ENCODE measurements at regions not wholly inside any gene's neighbourhood (a gene's known extent, or its start where the extent isn't known, plus 50 kb on each side); places are given as distances from the start of the nearest gene placed in this dataset.

DNA sequence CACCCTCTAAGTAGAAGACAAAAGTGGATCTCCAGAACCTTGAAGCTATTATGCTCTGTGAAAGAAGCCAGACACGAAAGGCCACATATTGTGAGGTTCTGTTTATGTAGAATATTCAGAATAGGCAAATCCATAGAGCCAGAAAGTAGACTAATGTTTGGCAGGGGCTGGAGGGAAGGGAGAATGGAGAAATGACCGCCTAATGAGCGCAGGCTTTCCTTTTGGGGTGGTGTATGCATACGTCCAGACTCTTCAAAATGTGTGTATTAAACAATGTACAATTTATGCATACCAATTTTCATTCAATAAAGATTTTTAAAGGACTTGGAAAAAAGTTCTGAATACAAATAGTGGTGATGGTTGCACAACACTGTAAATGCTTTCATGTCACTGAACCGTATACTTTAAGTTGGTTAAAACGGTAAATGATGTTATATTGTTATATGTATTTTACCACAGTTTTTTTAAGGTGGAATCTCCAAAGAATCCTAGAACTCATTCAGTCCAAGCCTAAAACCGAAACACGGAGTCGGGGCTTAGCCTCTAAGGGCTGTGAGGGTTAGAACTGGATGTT lies 397.4 kb downstream of the SOX9 start:
- Histone ChIP-seq H3K9me3 (ENCODE audit: control insufficient read depth in 2 of 2, low read length in 2 of 2) (no peaks in the 10 kb centered on the region), H3K27me3 (ENCODE audit: control insufficient read depth in 2 of 2, insufficient read depth in 2 of 2, low read length in 2 of 2) (no peaks in the 10 kb centered on the region), H3K36me3 (ENCODE audit: control insufficient read depth in 2 of 2, insufficient read depth in 2 of 2, low read length in 2 of 2) (no peaks in the 10 kb centered on the region), H3K27ac (ENCODE audit: low read depth in 2 of 2, low read length in 2 of 2) (peak overlapping the region; percentile 87 to 89), H3K9ac (ENCODE audit: low read depth in 1 of 2, low read length in 2 of 2) (peak overlapping the region; percentile 41 to 61), H3K4me1 (ENCODE audit: control insufficient read depth in 2 of 2, insufficient read depth in 2 of 2, low read length in 2 of 2) (peaks cover 24 to 37% of the 10 kb centered on the region in 2 donors), H3K4me3 (ENCODE audit: low read length in 2 of 2) (peak overlapping the region; percentile 44 to 55)

DNA sequence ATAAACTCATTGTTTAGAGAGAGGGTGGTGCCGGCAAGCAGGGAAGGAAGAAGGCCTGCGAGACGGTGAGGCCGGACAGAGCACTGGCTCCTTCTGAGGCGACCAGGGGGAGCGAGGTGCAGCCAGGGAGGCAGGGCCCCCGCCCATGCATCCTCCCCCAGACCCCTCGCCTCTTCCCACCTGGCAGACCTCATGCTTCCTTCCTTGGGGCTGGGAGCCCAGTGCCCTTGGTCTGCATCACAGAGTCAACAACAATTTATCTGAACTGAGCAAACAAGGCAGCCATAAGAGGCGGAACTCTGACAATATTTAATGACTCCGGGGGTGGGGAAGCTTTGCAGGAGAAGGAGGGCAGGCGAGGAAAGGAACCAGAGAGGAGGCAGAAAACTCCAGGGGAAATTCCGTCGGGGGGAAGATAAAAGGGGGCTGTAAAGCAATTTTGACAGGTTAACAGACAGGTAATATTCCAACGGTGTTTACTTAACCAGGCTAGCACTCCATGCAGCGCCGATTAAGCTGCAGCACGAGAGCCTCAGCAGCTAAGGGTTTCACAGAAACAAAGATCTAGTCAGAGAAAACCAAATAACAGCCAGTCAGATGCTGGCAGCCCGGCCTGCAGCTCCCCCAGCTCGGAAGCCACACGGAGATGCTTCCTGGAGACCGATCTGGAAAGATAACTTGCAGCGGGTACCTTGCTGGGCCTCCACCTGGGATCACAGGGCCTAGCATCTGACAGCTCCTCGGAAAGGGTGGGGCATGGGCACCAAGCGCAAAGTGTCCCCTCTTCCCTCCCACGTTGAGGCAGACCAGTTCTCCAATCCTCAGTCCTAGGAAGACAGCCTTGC lies 398.2 kb downstream of the SOX9 start:
- Histone ChIP-seq H3K9me3 (ENCODE audit: control insufficient read depth in 2 of 2, low read length in 2 of 2) (no peaks in the 10 kb centered on the region), H3K36me3 (ENCODE audit: control insufficient read depth in 2 of 2, insufficient read depth in 2 of 2, low read length in 2 of 2) (no peaks in the 10 kb centered on the region), H3K9ac (ENCODE audit: low read depth in 1 of 2, low read length in 2 of 2) (peak overlapping the region; percentile 41 to 61), H3K27me3 (ENCODE audit: control insufficient read depth in 2 of 2, insufficient read depth in 2 of 2, low read length in 2 of 2) (no peaks in the 10 kb centered on the region), H3K27ac (ENCODE audit: low read depth in 2 of 2, low read length in 2 of 2) (peak overlapping the region; percentile 87 to 89), H3K4me1 (ENCODE audit: control insufficient read depth in 2 of 2, insufficient read depth in 2 of 2, low read length in 2 of 2) (peaks cover 27 to 44% of the 10 kb centered on the region in 2 donors), H3K4me3 (ENCODE audit: low read length in 2 of 2) (peak overlapping the region; percentile 50 to 58)

DNA sequence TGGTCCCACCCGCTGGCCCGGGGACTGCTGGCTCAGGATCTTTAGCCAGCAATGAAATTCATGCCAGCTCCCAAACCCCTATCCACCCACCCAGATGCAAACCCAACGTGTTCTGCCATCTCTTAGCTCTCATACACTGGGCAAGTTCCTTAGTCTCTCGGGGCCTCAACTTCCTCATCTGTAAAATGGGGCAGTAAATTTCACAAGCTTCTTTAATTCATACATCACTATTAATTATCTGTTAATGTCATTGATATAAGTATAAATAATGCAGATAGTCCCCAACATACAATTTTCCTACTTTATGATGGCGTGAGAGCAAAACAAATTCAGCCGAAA lies 398.7 kb downstream of the SOX9 start:
- peaks cover 27 to 47% of the 10 kb centered on the region in 2 donors for H3K4me1 ChIP-seq (ENCODE audit: control insufficient read depth in 2 of 2, insufficient read depth in 2 of 2, low read length in 2 of 2)
- peak overlapping the region; percentile 50 to 58 for H3K4me3 ChIP-seq (ENCODE audit: low read length in 2 of 2)
- no peaks in the 10 kb centered on the region for H3K9me3 ChIP-seq (ENCODE audit: control insufficient read depth in 2 of 2, low read length in 2 of 2)
- no peaks in the 10 kb centered on the region for H3K27me3 ChIP-seq (ENCODE audit: control insufficient read depth in 2 of 2, insufficient read depth in 2 of 2, low read length in 2 of 2)
- H3K27ac ChIP-seq (ENCODE audit: low read depth in 2 of 2, low read length in 2 of 2): peak overlapping the region; percentile 87 to 89
- no peaks in the 10 kb centered on the region for H3K36me3 ChIP-seq (ENCODE audit: control insufficient read depth in 2 of 2, insufficient read depth in 2 of 2, low read length in 2 of 2)
- H3K9ac ChIP-seq (ENCODE audit: low read depth in 1 of 2, low read length in 2 of 2): peak overlapping the region; percentile 19 to 52

DNA sequence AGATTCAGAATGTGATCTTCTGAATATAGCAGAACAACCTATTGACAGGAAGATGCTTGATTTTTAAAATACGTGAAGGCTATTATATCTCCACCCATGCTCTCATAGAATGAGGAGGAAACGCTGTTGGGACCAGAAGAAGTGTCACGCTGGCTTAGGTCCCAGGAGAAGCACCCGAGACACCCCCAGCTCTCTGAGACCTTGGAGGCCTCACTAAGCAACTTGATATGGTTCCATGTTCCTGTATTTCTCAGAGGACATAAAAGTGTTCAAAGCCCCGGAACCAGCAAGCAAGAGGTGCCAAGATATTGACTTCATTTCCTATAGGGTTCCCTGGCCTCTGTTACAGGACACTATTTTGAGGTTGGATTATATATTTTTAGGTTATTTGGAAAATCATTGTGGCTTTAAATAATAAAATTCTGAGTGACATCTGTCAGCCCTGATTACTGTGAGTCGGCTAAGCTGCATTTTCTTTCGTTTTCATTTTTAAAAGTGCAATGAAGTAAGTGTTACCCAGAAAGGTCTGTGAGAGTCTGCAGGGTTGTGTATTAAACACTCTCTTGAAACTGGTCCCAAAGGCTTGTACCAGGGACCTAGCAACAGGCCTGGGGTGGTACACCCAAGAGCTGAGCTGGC lies 400.0 kb downstream of the SOX9 start:
- H3K4me3 ChIP-seq (ENCODE audit: low read length in 2 of 2): peak overlapping the region in 1 of 2 donors; percentile 3
- H3K36me3 ChIP-seq (ENCODE audit: control insufficient read depth in 2 of 2, insufficient read depth in 2 of 2, low read length in 2 of 2): no peaks in the 10 kb centered on the region
- H3K27me3 ChIP-seq (ENCODE audit: control insufficient read depth in 2 of 2, insufficient read depth in 2 of 2, low read length in 2 of 2): no peaks in the 10 kb centered on the region
- H3K9me3 ChIP-seq (ENCODE audit: control insufficient read depth in 2 of 2, low read length in 2 of 2): no peaks in the 10 kb centered on the region
- peaks cover 26 to 43% of the 10 kb centered on the region in 2 donors for H3K4me1 ChIP-seq (ENCODE audit: control insufficient read depth in 2 of 2, insufficient read depth in 2 of 2, low read length in 2 of 2)
- H3K27ac ChIP-seq (ENCODE audit: low read depth in 2 of 2, low read length in 2 of 2): no peak overlapping the region
- H3K9ac ChIP-seq (ENCODE audit: low read depth in 1 of 2, low read length in 2 of 2): peak overlapping the region in 1 of 2 donors; percentile 47

DNA sequence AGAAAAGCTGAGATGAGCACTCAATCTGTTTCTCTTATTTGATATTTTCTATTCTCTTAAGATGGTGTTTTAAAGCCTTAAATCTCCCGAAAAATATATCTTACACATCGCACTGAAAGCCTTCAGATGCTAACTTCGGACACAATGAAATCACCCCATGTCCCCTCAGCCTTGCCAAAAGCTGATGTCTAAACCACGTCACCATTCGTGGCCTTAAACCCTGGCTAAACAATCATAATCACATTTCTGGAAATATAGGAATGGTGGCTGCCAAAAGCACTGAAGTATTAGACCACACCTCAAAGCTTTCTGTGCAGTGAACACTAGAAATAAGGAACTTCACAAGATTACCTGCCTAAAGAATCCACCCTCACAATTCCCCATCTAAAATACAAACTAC lies 402.7 kb downstream of the SOX9 start:
- Histone ChIP-seq H3K9me3 (ENCODE audit: control insufficient read depth in 2 of 2, low read length in 2 of 2) (no peaks in the 10 kb centered on the region), H3K4me3 (ENCODE audit: low read length in 2 of 2) (no peak overlapping the region), H3K27me3 (ENCODE audit: control insufficient read depth in 2 of 2, insufficient read depth in 2 of 2, low read length in 2 of 2) (no peaks in the 10 kb centered on the region), H3K36me3 (ENCODE audit: control insufficient read depth in 2 of 2, insufficient read depth in 2 of 2, low read length in 2 of 2) (no peaks in the 10 kb centered on the region), H3K4me1 (ENCODE audit: control insufficient read depth in 2 of 2, insufficient read depth in 2 of 2, low read length in 2 of 2) (peaks cover 34 to 50% of the 10 kb centered on the region in 2 donors), H3K9ac (ENCODE audit: low read depth in 1 of 2, low read length in 2 of 2) (peak overlapping the region in 1 of 2 donors; percentile 41), H3K27ac (ENCODE audit: low read depth in 2 of 2, low read length in 2 of 2) (peak overlapping the region; percentile 40 to 48)

DNA sequence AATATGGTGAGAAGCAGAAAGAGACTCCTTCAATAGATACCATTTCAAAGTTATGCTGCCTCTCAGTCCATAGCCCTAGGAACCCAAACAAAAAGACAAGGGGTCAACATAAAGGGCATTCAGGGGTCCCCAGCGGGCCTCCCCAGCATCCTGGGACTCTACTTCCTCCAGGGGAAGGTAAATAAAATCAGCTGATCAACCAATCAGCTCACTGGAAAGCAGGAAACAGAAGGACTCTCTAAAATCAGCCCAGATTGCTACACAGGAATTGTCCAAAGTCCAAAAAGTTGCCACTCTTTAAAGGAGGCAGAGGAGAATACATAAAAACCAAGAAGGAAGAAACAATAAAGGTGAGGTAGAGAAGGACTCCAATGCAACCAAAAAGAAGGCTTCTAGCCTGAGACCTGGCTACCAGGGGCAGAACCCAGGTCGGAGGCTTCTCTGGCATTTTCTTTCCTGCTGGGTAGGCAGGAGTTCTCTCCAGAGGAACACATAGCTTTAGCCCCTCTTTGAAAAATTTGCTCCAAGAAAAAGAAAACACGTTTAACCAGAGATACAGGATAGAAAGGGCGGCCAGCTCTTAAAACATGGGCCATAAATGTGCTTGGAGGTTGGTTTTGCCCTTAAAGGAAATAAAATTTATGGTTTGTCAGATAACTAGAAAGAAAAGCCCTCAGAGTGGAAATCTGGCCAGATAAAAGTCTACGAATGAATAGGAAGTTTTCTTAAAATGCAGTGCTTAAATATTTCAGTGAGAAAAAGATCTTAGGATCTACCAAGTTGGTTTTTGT lies 404.6 kb downstream of the SOX9 start:
- Histone ChIP-seq H3K9ac (ENCODE audit: low read depth in 1 of 2, low read length in 2 of 2) (peak overlapping the region; percentile 23 to 56), H3K36me3 (ENCODE audit: control insufficient read depth in 2 of 2, insufficient read depth in 2 of 2, low read length in 2 of 2) (no peaks in the 10 kb centered on the region), H3K4me3 (ENCODE audit: low read length in 2 of 2) (peak overlapping the region; percentile 49 to 57), H3K9me3 (ENCODE audit: control insufficient read depth in 2 of 2, low read length in 2 of 2) (no peaks in the 10 kb centered on the region), H3K27me3 (ENCODE audit: control insufficient read depth in 2 of 2, insufficient read depth in 2 of 2, low read length in 2 of 2) (no peaks in the 10 kb centered on the region), H3K27ac (ENCODE audit: low read depth in 2 of 2, low read length in 2 of 2) (peak overlapping the region; percentile 88 to 90), H3K4me1 (ENCODE audit: control insufficient read depth in 2 of 2, insufficient read depth in 2 of 2, low read length in 2 of 2) (peaks cover 27 to 48% of the 10 kb centered on the region in 2 donors)

DNA sequence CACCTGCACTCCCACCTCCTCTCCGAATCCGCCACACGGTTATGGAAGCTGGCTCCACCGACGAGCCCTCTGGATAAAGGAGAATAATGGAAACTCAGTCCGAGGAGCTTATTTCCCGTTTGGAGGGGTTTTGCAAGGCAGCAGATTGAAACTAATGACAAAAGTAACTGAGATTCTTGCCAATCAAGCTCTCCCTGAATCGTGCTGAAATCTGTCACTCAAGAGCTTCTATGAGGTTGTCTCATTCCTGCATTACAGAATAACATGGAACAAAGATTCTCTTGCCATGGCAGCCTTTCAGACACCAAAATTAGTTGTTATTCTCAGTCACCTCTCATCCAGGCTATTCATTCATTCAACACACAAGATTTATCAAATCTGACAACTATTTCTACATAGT lies 405.9 kb downstream of the SOX9 start:
- Histone ChIP-seq H3K4me1 (ENCODE audit: control insufficient read depth in 2 of 2, insufficient read depth in 2 of 2, low read length in 2 of 2) (peaks cover 25 to 42% of the 10 kb centered on the region in 2 donors), H3K27ac (ENCODE audit: low read depth in 2 of 2, low read length in 2 of 2) (peak overlapping the region; percentile 88 to 90), H3K36me3 (ENCODE audit: control insufficient read depth in 2 of 2, insufficient read depth in 2 of 2, low read length in 2 of 2) (no peaks in the 10 kb centered on the region), H3K27me3 (ENCODE audit: control insufficient read depth in 2 of 2, insufficient read depth in 2 of 2, low read length in 2 of 2) (no peaks in the 10 kb centered on the region), H3K9me3 (ENCODE audit: control insufficient read depth in 2 of 2, low read length in 2 of 2) (no peaks in the 10 kb centered on the region), H3K9ac (ENCODE audit: low read depth in 1 of 2, low read length in 2 of 2) (no peak overlapping the region), H3K4me3 (ENCODE audit: low read length in 2 of 2) (no peak overlapping the region)

DNA sequence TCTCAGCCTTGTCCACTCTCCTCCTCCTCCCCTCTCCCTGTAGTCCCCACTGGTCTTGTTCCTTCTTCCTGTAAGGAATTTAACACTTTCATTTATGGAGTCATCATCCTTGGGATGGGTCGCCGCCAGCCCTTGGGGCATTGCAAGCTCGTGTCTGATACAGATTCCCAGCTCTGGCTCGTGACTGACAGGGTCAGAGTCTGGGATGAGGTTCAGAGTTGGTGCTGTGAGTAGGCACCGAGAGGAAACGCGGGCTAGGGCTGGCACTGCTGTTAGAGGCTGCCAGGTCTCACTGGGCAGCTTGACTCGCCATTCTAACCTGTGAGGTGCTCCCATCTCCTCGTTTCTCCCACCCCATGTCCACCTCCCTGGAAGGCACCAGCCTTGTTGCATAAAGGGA lies 407.0 kb downstream of the SOX9 start:
- Histone ChIP-seq H3K9ac (ENCODE audit: low read depth in 1 of 2, low read length in 2 of 2) (no peak overlapping the region), H3K9me3 (ENCODE audit: control insufficient read depth in 2 of 2, low read length in 2 of 2) (no peaks in the 10 kb centered on the region), H3K27ac (ENCODE audit: low read depth in 2 of 2, low read length in 2 of 2) (peak overlapping the region in 1 of 2 donors; percentile 32), H3K4me1 (ENCODE audit: control insufficient read depth in 2 of 2, insufficient read depth in 2 of 2, low read length in 2 of 2) (peaks cover 25 to 42% of the 10 kb centered on the region in 2 donors), H3K36me3 (ENCODE audit: control insufficient read depth in 2 of 2, insufficient read depth in 2 of 2, low read length in 2 of 2) (no peaks in the 10 kb centered on the region), H3K27me3 (ENCODE audit: control insufficient read depth in 2 of 2, insufficient read depth in 2 of 2, low read length in 2 of 2) (no peaks in the 10 kb centered on the region), H3K4me3 (ENCODE audit: low read length in 2 of 2) (no peak overlapping the region)

DNA sequence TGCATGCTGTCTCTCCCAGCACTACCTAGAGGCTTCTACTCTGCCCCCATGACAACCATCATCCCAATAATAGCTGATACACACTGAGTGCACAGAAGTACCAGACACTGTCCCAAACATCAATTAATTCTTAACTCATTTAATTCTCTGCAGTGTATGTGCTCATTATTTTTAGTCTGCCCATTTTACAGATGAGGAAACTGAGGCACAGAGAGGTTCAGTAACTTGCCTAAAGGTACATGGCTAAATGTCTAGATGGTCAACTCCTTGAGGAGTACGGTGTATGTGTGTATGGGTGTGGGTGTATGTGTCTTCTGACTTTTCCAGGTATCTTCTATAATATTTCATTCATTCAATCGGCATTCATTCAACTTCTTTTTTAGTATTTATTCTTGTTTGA lies 407.9 kb downstream of the SOX9 start:
- no peak overlapping the region for H3K27ac ChIP-seq (ENCODE audit: low read depth in 2 of 2, low read length in 2 of 2)
- no peaks in the 10 kb centered on the region for H3K27me3 ChIP-seq (ENCODE audit: control insufficient read depth in 2 of 2, insufficient read depth in 2 of 2, low read length in 2 of 2)
- H3K9ac ChIP-seq (ENCODE audit: low read depth in 1 of 2, low read length in 2 of 2): no peak overlapping the region
- peaks cover 24 to 37% of the 10 kb centered on the region in 2 donors for H3K4me1 ChIP-seq (ENCODE audit: control insufficient read depth in 2 of 2, insufficient read depth in 2 of 2, low read length in 2 of 2)
- no peaks in the 10 kb centered on the region for H3K36me3 ChIP-seq (ENCODE audit: control insufficient read depth in 2 of 2, insufficient read depth in 2 of 2, low read length in 2 of 2)
- H3K9me3 ChIP-seq (ENCODE audit: control insufficient read depth in 2 of 2, low read length in 2 of 2): no peaks in the 10 kb centered on the region
- no peak overlapping the region for H3K4me3 ChIP-seq (ENCODE audit: low read length in 2 of 2)

Data from mucosa of rectum (tissue), 2 donors.